ENCODE measurements at regions not wholly inside any gene's neighbourhood (a gene's known extent, or its start where the extent isn't known, plus 50 kb on each side); places are given as distances from the start of the nearest gene placed in this dataset.
"Not testable (repeated sequence)": the region's sequence is repeated elsewhere in the genome, so short reads cannot be mapped to it uniquely, and the experiment has no call there.

DNA sequence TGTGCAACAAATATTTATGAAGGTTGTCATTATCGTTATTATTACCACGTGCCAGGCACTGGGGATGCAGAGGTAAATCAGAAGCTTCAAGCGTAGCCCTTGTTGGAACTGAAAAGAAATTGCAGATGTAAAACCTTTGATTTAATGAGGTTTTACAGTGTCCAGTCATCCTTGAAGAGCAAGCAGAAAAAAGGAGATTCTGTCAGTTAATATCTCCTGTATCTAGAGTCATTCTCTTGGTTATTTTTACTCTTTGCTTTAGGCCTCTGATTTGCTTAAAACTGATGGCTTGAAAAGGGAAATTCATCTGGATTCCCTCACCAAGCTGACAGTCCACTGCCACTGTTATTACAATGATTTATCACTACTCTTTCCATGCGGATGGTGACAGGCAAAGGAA lies 179.3 kb downstream of the GALC start:
- FAIRE-seq = no peak

- no peak for FAIRE-seq
These were observed 179.8 kb downstream of the GALC start for GRCh38 chr14:87813211-87813610.

- FAIRE-seq = no peak
These were observed 181.7 kb downstream of the GALC start for GRCh38 chr14:87811246-87811645.

DNA sequence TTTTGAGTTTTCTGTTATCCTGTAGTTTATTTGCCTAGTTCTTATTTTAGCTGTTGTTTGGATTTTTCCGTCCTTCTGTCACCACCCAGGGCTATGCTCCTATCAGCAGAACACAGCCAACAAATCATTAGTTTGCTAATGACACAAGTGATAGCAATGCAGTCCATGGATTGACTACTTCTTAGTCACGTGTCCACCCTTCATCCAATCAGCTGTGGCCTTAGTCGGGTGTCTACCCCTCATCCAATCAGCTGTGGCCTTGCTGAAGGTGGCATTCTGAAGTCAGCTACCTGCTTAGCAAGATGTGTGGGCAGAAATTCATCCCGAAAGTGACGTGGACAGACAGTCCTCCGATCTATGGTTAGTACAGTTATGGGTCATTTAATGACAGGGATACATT lies 182.3 kb downstream of the GALC start:
- FAIRE-seq = no peak

DNA sequence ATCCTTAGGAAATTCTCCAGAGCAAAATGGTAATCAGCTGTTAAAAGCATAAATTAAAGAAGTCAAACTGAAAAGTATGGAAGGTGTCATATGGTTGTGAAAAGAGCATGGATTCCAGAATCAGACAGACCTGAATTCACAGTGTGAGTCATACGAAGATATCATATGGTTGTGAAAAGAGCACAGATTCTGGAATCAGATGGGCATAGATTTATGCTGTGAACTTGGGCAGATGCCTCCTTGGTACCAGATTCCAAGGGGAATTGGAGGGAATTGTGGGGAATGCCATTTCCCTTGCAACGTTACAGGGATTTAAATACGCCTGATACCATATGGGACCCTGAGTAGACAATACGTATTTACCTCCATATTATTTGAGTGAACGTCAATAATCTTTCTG lies 183.7 kb downstream of the GALC start:
- FAIRE-seq = no peak

GRCh38 chr14:87805315-87805723 lies 187.7 kb downstream of the GALC start:
- FAIRE-seq = no peak

DNA sequence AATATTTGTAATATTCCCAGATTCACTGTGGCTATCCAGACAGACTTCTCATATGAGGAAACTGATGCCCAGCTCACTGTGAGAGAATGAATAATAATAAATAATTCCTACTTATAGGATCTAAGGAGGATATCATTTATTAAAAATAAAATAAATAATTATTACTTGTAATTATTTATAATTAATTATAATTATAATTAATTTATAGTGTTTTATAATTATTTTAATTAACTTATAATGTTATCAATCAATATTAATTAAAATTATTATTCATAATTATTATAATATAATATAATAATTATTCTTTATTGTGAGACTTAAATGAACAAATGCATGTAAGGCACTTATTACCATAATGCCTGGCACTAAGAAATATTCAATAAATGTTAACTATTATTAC lies 192.8 kb downstream of the GALC start:
- peak; percentile 91 for FAIRE-seq

GRCh38 chr14:87799400-87799799 lies 193.6 kb downstream of the GALC start:
- FAIRE-seq = no peak

GRCh38 chr14:87797001-87797400 lies 196.0 kb downstream of the GALC start:
- FAIRE-seq = no peak

GRCh38 chr14:87794561-87794960 lies 198.4 kb downstream of the GALC start:
- no peak for FAIRE-seq

- FAIRE-seq = no peak
These were observed 207.1 kb downstream of the GALC start for GRCh38 chr14:87785897-87786296.

DNA sequence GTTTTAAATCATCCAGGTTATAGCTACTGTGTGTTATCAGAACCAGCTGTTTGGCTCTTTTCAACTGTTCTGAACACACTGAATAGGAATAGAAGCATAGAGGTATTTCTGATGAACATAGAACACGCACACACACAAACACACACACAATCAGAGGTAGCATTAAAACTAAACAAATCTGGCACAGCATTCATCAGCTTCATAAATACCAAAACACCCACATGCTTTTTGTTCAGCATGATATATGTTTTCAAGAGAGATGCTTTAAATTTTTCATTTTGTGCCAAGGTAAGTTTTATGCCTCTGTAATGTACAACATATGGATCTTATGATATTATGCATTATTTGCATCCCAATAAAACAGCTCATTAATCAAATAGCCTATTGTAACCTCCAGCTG lies 208.6 kb downstream of the GALC start:
- FAIRE-seq = no peak

- FAIRE-seq = no peak
These were observed 209.9 kb downstream of the GALC start for GRCh38 chr14:87783071-87783470.

DNA sequence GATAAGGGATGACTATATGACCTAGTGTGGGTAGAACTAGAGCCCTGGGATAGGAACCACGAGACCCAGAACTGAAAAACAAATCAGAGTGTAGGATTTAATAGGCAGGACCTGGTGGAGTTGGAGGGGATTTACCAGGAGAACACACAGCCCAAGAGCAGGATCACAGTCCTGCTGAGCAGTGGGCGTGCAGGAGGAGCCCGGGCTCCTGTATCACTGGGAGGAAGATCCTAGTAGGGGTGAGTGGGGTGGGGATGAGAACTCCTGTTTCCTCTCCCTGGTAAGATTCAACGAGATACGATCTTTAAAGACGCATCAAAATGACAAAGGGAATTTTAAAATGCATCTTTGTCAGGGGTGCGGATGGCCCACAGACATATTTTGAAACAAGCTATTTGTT lies 220.1 kb downstream of the GALC start:
- FAIRE-seq = no peak

DNA sequence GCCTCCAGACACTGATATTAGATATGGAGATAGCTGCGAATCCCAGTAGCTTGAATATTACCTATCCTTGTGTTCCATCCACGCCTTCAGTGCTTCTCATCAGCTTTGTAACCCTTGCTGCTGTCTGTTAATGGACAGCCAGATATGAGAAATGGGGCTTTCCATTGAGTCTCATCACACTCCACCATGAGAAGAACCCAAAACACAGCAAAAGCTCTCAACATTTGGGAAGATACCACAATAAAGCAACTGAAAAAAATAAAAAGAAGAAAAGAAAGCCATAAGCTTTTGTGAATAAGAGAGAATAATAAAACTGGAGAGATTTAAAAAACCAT lies 225.4 kb downstream of the GALC start:
- FAIRE-seq = no peak

DNA sequence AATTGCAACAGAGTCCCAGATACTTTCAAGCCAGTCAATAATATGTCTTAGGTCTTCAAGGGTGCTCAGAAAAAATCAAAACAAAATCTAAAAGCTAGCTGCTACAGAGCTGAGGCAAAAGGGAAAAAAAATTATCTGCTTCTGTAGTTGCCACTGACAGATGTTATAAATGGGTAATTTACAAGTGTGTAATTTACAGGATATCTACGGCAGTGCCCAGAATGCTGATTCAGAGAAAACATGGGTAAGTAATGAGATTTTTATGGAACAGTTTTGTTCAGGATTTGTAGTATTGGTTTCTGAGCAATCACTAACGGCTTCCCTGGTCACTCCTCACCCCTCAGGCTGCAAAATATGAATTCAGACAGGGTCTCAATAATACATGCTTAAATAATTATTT lies 234.1 kb downstream of the GALC start:
- no peak for FAIRE-seq

DNA sequence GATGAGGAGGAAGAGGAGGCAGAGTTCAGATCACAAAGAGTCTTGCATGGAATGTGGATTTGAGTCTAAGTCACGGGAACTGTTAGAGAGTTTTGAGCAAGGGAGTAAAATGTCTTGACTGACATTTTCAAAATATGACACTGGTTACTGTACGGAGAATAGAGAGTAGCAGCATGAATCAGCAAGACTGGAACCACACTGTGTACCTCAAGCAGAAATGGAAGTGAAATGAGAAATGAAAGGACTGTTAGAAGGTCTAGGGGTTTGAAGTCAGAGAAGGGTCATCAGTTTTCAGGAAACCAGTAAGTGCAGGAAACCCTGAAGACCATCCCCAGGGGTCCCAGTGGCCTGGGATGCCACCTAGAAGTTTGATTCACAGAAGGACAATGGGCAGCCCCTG lies 236.3 kb downstream of the GALC start:
- no peak for FAIRE-seq

GRCh38 chr14:87754520-87755223 lies 238.3 kb downstream of the GALC start:
- no peak for FAIRE-seq

DNA sequence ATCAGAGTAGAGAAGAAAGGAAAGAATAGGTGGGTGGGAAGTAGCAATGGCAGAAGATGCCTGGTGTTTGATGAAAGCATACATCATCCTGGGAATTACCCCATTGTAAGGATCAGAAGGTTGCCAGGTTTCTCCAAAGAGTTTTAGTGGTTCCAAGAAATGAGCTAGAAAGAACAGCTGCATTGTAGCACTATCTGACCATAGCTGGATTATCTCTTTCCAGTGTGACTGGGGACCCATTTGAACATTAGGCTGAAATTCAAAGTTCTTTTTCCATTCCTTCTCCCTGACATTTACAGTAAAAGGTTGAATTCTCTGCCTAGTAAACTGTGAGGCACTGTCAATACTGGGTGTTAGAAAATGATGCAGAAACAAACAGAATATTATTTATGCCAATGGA lies 244.4 kb downstream of the GALC start:
- FAIRE-seq = no peak

- FAIRE-seq = no peak
These were observed 247.4 kb downstream of the GALC start for GRCh38 chr14:87745507-87746118.

DNA sequence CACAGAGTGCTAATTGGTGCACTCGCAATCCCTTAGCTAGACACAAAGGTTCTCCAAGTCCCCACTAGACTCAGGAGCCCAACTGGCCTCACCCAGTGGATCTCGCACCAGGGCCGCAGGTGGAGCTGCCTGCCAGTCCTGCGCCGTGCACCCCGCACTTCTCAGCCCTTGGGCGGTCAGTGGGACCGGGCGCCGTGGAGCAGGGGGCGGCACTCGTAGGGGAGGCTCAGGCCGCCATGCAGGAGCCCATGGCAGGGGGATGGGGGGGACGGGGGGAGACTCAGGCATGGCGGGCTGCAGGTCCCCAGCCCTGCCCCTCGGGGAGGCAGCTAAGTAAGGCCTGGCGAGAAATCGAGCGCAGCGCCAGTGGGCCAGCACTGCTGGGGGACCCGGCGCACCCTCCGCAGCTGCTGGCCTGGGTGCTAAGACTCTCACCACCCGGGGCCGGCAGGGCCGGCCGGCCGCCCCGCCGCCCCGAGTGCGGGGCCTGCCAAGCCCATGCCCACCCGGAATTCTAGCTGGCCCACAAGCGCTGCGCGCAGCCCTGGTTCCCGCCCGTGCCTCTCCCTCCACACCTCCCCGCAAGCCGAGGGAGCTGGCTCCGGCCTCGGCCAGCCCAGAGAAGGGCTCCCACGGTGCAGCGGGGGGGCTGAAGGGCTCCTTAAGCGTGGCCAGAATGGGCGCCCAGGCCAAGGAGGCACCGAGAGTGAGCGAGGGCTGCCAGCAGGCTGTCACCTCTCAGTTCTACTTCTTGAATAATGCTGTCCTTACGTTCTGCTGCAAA lies 258.2 kb downstream of the GALC start:
- not testable (repeated sequence) for FAIRE-seq

DNA sequence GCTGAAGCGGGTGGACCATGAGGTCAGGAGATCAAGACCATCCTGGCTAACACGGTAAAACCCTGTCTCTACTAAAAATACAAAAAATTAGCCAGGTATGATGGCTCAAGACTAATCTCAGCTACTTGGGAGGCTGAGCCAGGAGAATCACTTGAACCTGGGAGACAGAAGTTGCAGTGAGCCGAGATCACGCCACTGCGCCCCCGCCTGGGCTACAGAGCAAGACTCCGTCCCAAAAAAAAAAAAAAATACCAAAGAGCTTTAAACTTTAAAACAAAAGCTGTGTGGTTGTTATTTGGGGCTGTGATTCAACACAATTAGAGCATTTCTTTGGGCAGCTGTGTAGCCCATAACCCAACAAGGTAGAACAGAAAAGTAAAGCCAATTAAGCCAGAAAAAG lies 259.9 kb downstream of the GALC start:
- not testable (repeated sequence) for FAIRE-seq

DNA sequence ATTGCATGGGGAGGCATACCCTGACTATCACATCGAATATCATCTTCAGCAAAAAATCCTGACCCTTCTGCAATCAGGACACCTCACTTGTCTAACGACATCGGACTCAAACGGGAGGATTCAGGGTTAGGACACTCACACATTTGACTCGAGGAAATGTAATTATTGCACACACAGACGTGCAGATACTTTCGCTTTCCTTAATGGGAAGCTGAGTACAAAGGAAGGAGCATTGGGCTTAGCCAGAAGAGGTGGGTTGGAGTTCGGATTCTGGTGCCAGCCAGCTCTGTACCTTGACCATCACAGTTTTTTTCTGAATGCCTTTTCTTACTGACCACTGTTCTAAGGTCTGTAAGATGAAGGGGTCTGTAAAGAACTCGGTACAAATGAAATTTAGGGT lies 260.4 kb downstream of the GALC start:
- FAIRE-seq = no peak

DNA sequence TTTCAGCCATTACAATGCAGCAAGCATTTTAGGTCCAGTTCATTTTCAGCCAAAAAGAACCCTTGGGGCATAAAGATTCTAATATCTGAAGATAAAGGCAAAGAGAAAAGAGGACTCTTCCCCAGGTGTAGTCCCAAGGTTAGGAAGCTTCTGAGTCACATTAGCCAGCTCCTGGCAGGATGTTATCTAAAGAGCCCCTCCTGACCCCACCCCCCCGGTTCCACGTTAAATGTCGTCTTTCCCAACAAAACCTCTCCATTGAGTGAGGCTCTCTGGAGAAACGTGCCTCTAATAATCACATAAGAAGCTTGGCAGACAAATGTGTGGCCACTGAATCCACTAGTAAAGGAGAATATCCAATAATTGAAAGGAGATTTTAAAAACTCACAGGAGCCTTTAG lies 267.7 kb downstream of the GALC start:
- no peak for FAIRE-seq

All from TTC549 (cell line).